ENCODE measurements at regions not wholly inside any gene's neighbourhood (a gene's known extent, or its start where the extent isn't known, plus 50 kb on each side); places are given as distances from the start of the nearest gene placed in this dataset.

GRCh38 chr9:8025551-8025950, 226.0 kb upstream of the DMAC1 start:
- Mint-ChIP-seq H3K27me3 (ENCODE audit: low read depth, poor library complexity) (peaks cover 4% of the 10 kb centered on the region), H3K36me3 (ENCODE audit: low read depth) (peaks cover 15% of the 10 kb centered on the region), H3K9me3 (peaks cover 24% of the 10 kb centered on the region), H3K4me1 (peaks cover 9% of the 10 kb centered on the region), H3K4me3 (no peak overlapping the region), H3K27ac (no peak overlapping the region)
- DNase-seq: no peak
- no peak for TF ChIP-seq CTCF (IDR thresholded peaks at IDR 0.05)

GRCh38 chr9:8020186-8020585, 220.6 kb upstream of the DMAC1 start:
- Mint-ChIP-seq H3K4me1 (no peaks in the 10 kb centered on the region), H3K36me3 (ENCODE audit: low read depth) (peaks cover 15% of the 10 kb centered on the region), H3K27me3 (ENCODE audit: low read depth, poor library complexity) (peaks cover 4% of the 10 kb centered on the region), H3K4me3 (no peak overlapping the region), H3K27ac (no peak overlapping the region), H3K9me3 (peaks cover 27% of the 10 kb centered on the region)
- no peak for TF ChIP-seq CTCF (IDR thresholded peaks at IDR 0.05)
- no peak for DNase-seq

GRCh38 chr9:8019636-8020035, 220.1 kb upstream of the DMAC1 start:
- H3K4me1 Mint-ChIP-seq: no peaks in the 10 kb centered on the region
- no peak overlapping the region for H3K27ac Mint-ChIP-seq
- H3K36me3 Mint-ChIP-seq (ENCODE audit: low read depth): peaks cover 15% of the 10 kb centered on the region
- no peak overlapping the region for H3K4me3 Mint-ChIP-seq
- peaks cover 4% of the 10 kb centered on the region for H3K27me3 Mint-ChIP-seq (ENCODE audit: low read depth, poor library complexity)
- no peak for DNase-seq
- TF ChIP-seq CTCF (IDR thresholded peaks at IDR 0.05): no peak
- peaks cover 27% of the 10 kb centered on the region for H3K9me3 Mint-ChIP-seq

- peaks cover 5% of the 10 kb centered on the region for H3K9me3 Mint-ChIP-seq
- TF ChIP-seq CTCF (IDR thresholded peaks at IDR 0.05): no peak
Observed at GRCh38 chr9:8014997-8015682, 215.6 kb upstream of the DMAC1 start.

GRCh38 chr9:8012986-8013385, 213.4 kb upstream of the DMAC1 start:
- peaks cover 4% of the 10 kb centered on the region for H3K27me3 Mint-ChIP-seq (ENCODE audit: low read depth, poor library complexity)
- H3K4me3 Mint-ChIP-seq: no peak overlapping the region
- H3K9me3 Mint-ChIP-seq: peaks cover 24% of the 10 kb centered on the region
- TF ChIP-seq CTCF (IDR thresholded peaks at IDR 0.05): no peak
- no peaks in the 10 kb centered on the region for H3K4me1 Mint-ChIP-seq
- H3K36me3 Mint-ChIP-seq (ENCODE audit: low read depth): peaks cover 13% of the 10 kb centered on the region
- no peak overlapping the region for H3K27ac Mint-ChIP-seq
- DNase-seq: no peak

More at GRCh38 chr9:8014997-8015682, 215.6 kb upstream of the DMAC1 start:
- no peak overlapping the region for H3K27ac Mint-ChIP-seq
- DNase-seq: no peak
- H3K4me3 Mint-ChIP-seq: no peak overlapping the region
- peaks cover 4% of the 10 kb centered on the region for H3K27me3 Mint-ChIP-seq (ENCODE audit: low read depth, poor library complexity)
- H3K36me3 Mint-ChIP-seq (ENCODE audit: low read depth): no peaks in the 10 kb centered on the region
- H3K4me1 Mint-ChIP-seq: no peaks in the 10 kb centered on the region

- TF ChIP-seq CTCF (IDR thresholded peaks at IDR 0.05): no peak
- Mint-ChIP-seq H3K9me3 (peaks cover 31% of the 10 kb centered on the region), H3K4me1 (no peaks in the 10 kb centered on the region), H3K27ac (no peak overlapping the region), H3K27me3 (ENCODE audit: low read depth, poor library complexity) (peaks cover 4% of the 10 kb centered on the region), H3K4me3 (no peak overlapping the region), H3K36me3 (ENCODE audit: low read depth) (peaks cover 19% of the 10 kb centered on the region)
- DNase-seq: no peak
Observed at GRCh38 chr9:8011974-8012373, 212.4 kb upstream of the DMAC1 start.

Data from nephron progenitor cell (in vitro differentiated cells).